ENCODE measurements at regions not wholly inside any gene's neighbourhood (a gene's known extent, or its start where the extent isn't known, plus 50 kb on each side); places are given as distances from the start of the nearest gene placed in this dataset.

GRCh38 chr2:82172483-82172882 is 1867.9 kb upstream of the LRRTM1 start:
- no peaks in the 10 kb centered on the region for H3K9me3 ChIP-seq
- H3K4me1 ChIP-seq = no peaks in the 10 kb centered on the region
- WGBS, 4 donors = 55 to 68% (median 63%) methylated on average over 2 of the region's 2 CpGs
- no peak for ATAC-seq
- intact Hi-C loops (cut with DNase I) = no loop called here
- H3K27ac ChIP-seq = no peak overlapping the region
- H3K4me3 ChIP-seq = no peak overlapping the region
- TF ChIP-seq CTCF (IDR thresholded peaks at IDR 0.05) (no peak), POLR2A (IDR thresholded peaks at IDR 0.05) (no peak)
- no peaks in the 10 kb centered on the region for H3K36me3 ChIP-seq
- no peaks in the 10 kb centered on the region for H3K27me3 ChIP-seq
- no peak for DNase-seq

- intact Hi-C loops (cut with DNase I) = no loop called here
- 80 to 85% (median 83%) methylated on average over 4 of the region's 4 CpGs for WGBS, 4 donors
- no peak overlapping the region for H3K27ac ChIP-seq
- DNase-seq (no peak), ATAC-seq (no peak)
- H3K4me1 ChIP-seq = no peaks in the 10 kb centered on the region
- H3K27me3 ChIP-seq = no peaks in the 10 kb centered on the region
- no peak overlapping the region for H3K4me3 ChIP-seq
- no peaks in the 10 kb centered on the region for H3K9me3 ChIP-seq
- H3K36me3 ChIP-seq = no peaks in the 10 kb centered on the region
- no peak for TF ChIP-seq POLR2A (IDR thresholded peaks at IDR 0.05)
Measured at GRCh38 chr2:82169379-82169778, 1864.8 kb upstream of the LRRTM1 start.

- ATAC-seq = no peak
Measured at GRCh38 chr2:82165377-82165776, 1860.8 kb upstream of the LRRTM1 start.

DNA sequence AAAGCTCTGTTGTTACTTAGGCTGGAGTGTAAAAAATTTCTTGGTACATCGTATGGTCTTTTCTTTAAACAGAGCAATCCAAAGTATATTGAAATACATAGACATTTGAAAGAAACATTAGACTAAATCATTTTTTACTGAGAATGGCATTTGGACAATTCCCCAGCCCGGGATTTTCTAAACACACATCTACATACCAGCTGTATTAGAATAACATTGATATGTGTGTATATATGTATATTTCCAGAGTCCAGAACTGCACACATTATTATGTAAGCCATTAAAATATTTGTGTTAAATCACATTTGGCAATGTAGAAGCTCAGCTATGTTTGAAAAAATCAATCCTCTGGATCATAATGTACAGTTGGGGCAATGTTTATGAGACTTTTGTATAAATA is 1853.6 kb upstream of the LRRTM1 start:
- 82 to 89% (median 85%) methylated on average over 2 of the region's 2 CpGs for WGBS, 4 donors
- ATAC-seq = no peak

More at GRCh38 chr2:82165377-82165776, 1860.8 kb upstream of the LRRTM1 start:
- TF ChIP-seq CTCF (IDR thresholded peaks at IDR 0.05) (no peak), POLR2A (IDR thresholded peaks at IDR 0.05) (no peak)
- Histone ChIP-seq H3K36me3 (no peaks in the 10 kb centered on the region), H3K4me1 (no peaks in the 10 kb centered on the region), H3K9me3 (no peaks in the 10 kb centered on the region), H3K27ac (no peak overlapping the region), H3K4me3 (no peak overlapping the region), H3K27me3 (no peaks in the 10 kb centered on the region)
- intact Hi-C loops (cut with DNase I) = no loop called here
- DNase-seq = no peak

More for the DNA sequence above, 1853.6 kb upstream of the LRRTM1 start:
- Histone ChIP-seq H3K27ac (no peak overlapping the region), H3K27me3 (no peaks in the 10 kb centered on the region), H3K36me3 (no peaks in the 10 kb centered on the region), H3K9me3 (no peaks in the 10 kb centered on the region), H3K4me3 (no peak overlapping the region), H3K4me1 (no peaks in the 10 kb centered on the region)
- intact Hi-C loops (cut with DNase I) = no loop called here
- no peak for TF ChIP-seq POLR2A (IDR thresholded peaks at IDR 0.05)
- TF ChIP-seq CTCF (IDR thresholded peaks at IDR 0.05) = no peak
- DNase-seq = no peak

Measured in heart left ventricle (tissue), 16 donors.